Lower leg skin (tissue), 3 donors: ENCODE measurements at regions not wholly inside any gene's neighbourhood (a gene's known extent, or its start where the extent isn't known, plus 50 kb on each side); places are given as distances from the start of the nearest gene placed in this dataset.

ENCODE experiments used
- CTCF ChIP-seq, 3 donors: fragments of 450-650 bp; IDR thresholded peaks; one replicate each; pipeline ENCODE4 v1.5.1; 2016; ENCODE audit warnings: antibody characterized with exemption in 3 of 3, mild to moderate bottlenecking in 3 of 3, moderate library complexity in 2 of 3
- POLR2A ChIP-seq, 2 donors: fragments of 450-650 bp; IDR thresholded peaks; one replicate each; pipeline ENCODE4 v1.6.1; 2016 to 2017; ENCODE audit warnings: antibody characterized with exemption in 2 of 2, mild to moderate bottlenecking in 1 of 2, moderate library complexity in 1 of 2

- no peak for TF ChIP-seq POLR2A (IDR thresholded peaks at IDR 0.05)
- TF ChIP-seq CTCF (IDR thresholded peaks at IDR 0.05): no peak
These were observed 91.9 kb upstream of the FN1 start for GRCh38 chr2:215527736-215528135.
